T-helper 1 cell treated with Interleukin-12 subunit alpha and Interleukin-12 subunit beta and Interleukin-4 antibody, amounts not matched to agents 30 ng/mL and 1 ng/mL, for 36 hours (primary cell): ENCODE measurements at regions not wholly inside any gene's neighbourhood (a gene's known extent, or its start where the extent isn't known, plus 50 kb on each side); places are given as distances from the start of the nearest gene placed in this dataset.

Source experiments
- intact Hi-C: fragments of 100-400 bp; cut with micrococcal nuclease; formaldehyde crosslinking; loops from one replicate; pipeline ENCODE4 v1.15.1; 2024

- intact Hi-C loops: loop anchor here (2.0 kb wide), 2 partner anchors 29 to 119 kb away; no protein-coding TSS in a partner anchor
Observed at GRCh38 chr6:144335311-144335861, 50.3 kb downstream of the UTRN start.

- intact Hi-C loops: loop anchor here (1.0 to 2.0 kb wide), 3 partner anchors 18 to 119 kb away; no protein-coding TSS in a partner anchor
Observed at GRCh38 chr6:144335914-144336313, 50.8 kb downstream of the UTRN start.

GRCh38 chr6:144336900-144337299 lies 51.8 kb downstream of the UTRN start:
- intact Hi-C loops: loop anchor here (1.0 kb wide), 1 partner anchor 17 kb away; no protein-coding TSS in a partner anchor

- intact Hi-C loops: no loop called here
Observed at GRCh38 chr6:144338474-144338873, 53.3 kb downstream of the UTRN start.

- intact Hi-C loops: no loop called here
Observed at GRCh38 chr6:144338951-144339700, 54.0 kb downstream of the UTRN start.

- intact Hi-C loops: loop anchor here (5.0 to 10.0 kb wide), 3 partner anchors 242 to 1625 kb away; partner anchors contain the start of genes HIVEP2 and SHPRH
Observed at GRCh38 chr6:144339859-144340452, 54.8 kb downstream of the UTRN start.

- intact Hi-C loops: loop anchor here (5.0 to 10.0 kb wide), 3 partner anchors 242 to 1624 kb away; partner anchors contain the start of genes HIVEP2 and SHPRH
Observed at GRCh38 chr6:144340541-144341371, 55.6 kb downstream of the UTRN start.

- intact Hi-C loops: loop anchor here (5.0 to 10.0 kb wide), 3 partner anchors 240 to 1623 kb away; partner anchors contain the start of genes HIVEP2 and SHPRH
Observed at GRCh38 chr6:144341831-144342527, 56.8 kb downstream of the UTRN start.

- intact Hi-C loops: loop anchor here (1.0 to 10.0 kb wide), 15 partner anchors 7 to 1621 kb away; partner anchors contain the start of genes ADAT2, HIVEP2, PEX3 and SF3B5
Observed at GRCh38 chr6:144343701-144344428, 58.7 kb downstream of the UTRN start.

- intact Hi-C loops: loop anchor here (1.0 to 10.0 kb wide), 12 partner anchors 10 to 1620 kb away; partner anchors contain the start of genes ADAT2, HIVEP2, PEX3 and SF3B5
Observed at GRCh38 chr6:144344646-144345045, 59.5 kb downstream of the UTRN start.

- intact Hi-C loops: loop anchor here (2.0 to 10.0 kb wide), 3 partner anchors 129 to 1619 kb away; partner anchors contain the start of genes SHPRH and STX11
Observed at GRCh38 chr6:144345451-144345850, 60.3 kb downstream of the UTRN start.

GRCh38 chr6:144346719-144347447 lies 61.7 kb downstream of the UTRN start:
- intact Hi-C loops: loop anchor here (10.0 kb wide), 1 partner anchor 1618 kb away; the partner anchor contains the start of gene SHPRH

- intact Hi-C loops: loop anchor here (10.0 kb wide), 1 partner anchor 1617 kb away; the partner anchor contains the start of gene SHPRH
Observed at GRCh38 chr6:144347448-144347759, 62.3 kb downstream of the UTRN start.

- intact Hi-C loops: loop anchor here (10.0 kb wide), 1 partner anchor 1617 kb away; the partner anchor contains the start of gene SHPRH
Observed at GRCh38 chr6:144347933-144348332, 62.8 kb downstream of the UTRN start.

GRCh38 chr6:144349690-144350527 lies 64.8 kb downstream of the UTRN start:
- intact Hi-C loops: loop anchor here (1.0 to 10.0 kb wide), 9 partner anchors 16 to 1615 kb away; partner anchors contain the start of genes EPM2A, LTV1 and SHPRH

GRCh38 chr6:144350528-144350880 lies 65.4 kb downstream of the UTRN start:
- intact Hi-C loops: loop anchor here (1.0 to 10.0 kb wide), 7 partner anchors 16 to 1384 kb away; partner anchors contain the start of genes EPM2A and LTV1

GRCh38 chr6:144351379-144352127 lies 66.4 kb downstream of the UTRN start:
- intact Hi-C loops: loop anchor here (1.0 to 10.0 kb wide), 6 partner anchors 8 to 1383 kb away; partner anchors contain the start of genes EPM2A and LTV1
